ENCODE measurements at regions not wholly inside any gene's neighbourhood (a gene's known extent, or its start where the extent isn't known, plus 50 kb on each side); places are given as distances from the start of the nearest gene placed in this dataset.

GRCh38 chr10:124185084-124185483, 91.7 kb upstream of the CHST15 start:
- DNase-seq: no peak
- TF ChIP-seq, protein P1, sequence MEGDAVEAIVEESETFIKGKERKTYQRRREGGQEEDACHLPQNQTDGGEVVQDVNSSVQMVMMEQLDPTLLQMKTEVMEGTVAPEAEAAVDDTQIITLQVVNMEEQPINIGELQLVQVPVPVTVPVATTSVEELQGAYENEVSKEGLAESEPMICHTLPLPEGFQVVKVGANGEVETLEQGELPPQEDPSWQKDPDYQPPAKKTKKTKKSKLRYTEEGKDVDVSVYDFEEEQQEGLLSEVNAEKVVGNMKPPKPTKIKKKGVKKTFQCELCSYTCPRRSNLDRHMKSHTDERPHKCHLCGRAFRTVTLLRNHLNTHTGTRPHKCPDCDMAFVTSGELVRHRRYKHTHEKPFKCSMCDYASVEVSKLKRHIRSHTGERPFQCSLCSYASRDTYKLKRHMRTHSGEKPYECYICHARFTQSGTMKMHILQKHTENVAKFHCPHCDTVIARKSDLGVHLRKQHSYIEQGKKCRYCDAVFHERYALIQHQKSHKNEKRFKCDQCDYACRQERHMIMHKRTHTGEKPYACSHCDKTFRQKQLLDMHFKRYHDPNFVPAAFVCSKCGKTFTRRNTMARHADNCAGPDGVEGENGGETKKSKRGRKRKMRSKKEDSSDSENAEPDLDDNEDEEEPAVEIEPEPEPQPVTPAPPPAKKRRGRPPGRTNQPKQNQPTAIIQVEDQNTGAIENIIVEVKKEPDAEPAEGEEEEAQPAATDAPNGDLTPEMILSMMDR (IDR thresholded peaks at IDR 0.05): no peak
- TF ChIP-seq POLR2A (IDR thresholded peaks at IDR 0.05): no peak
- H3K4me1 ChIP-seq: no peaks in the 10 kb centered on the region
- H3K9me3 ChIP-seq: no peaks in the 10 kb centered on the region
- H3K4me3 ChIP-seq: no peak overlapping the region
- no peak overlapping the region for H3K27ac ChIP-seq
- no peaks in the 10 kb centered on the region for H3K27me3 ChIP-seq
- no peaks in the 10 kb centered on the region for H3K36me3 ChIP-seq

DNA sequence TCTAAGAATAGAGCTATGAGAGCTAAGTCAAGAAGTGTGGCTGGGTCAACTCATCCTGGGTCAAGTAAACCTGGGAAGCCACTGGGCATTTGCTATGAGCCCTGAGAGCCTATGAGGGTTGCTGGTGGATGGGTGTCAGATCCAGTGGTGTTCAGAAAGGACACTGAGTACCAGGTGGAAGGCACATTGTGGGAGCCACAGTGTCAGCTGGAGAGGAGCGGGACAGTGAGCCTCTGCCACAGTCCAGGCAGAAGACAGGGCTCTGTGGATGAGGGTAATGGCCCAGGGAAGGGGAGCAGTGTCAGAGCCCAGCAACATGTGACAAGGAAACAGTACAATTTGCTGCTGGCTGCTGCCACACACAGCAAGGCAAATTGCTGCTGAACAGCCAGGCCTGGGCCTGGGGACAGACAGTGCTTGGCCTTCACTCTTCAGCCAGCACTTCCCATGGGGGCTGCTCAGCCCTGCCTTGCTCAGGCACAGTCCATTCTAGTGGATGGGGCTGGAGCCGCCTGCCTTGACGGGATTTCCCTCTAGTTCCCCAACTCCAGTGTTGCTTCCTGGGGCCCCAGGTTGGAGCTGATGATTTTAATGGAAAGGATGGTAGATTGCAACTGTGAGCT, 90.9 kb upstream of the CHST15 start:
- DNase-seq: no peak
- no peaks in the 10 kb centered on the region for H3K9me3 ChIP-seq
- TF ChIP-seq POLR2A (IDR thresholded peaks at IDR 0.05): no peak
- TF ChIP-seq, protein P1 (IDR thresholded peaks at IDR 0.05): no peak
- no peak overlapping the region for H3K4me3 ChIP-seq
- no peak overlapping the region for H3K27ac ChIP-seq
- H3K27me3 ChIP-seq: no peaks in the 10 kb centered on the region
- no peaks in the 10 kb centered on the region for H3K4me1 ChIP-seq
- no peaks in the 10 kb centered on the region for H3K36me3 ChIP-seq

GRCh38 chr10:124183617-124184016, 90.2 kb upstream of the CHST15 start:
- no peaks in the 10 kb centered on the region for H3K4me1 ChIP-seq
- no peaks in the 10 kb centered on the region for H3K9me3 ChIP-seq
- no peak overlapping the region for H3K4me3 ChIP-seq
- TF ChIP-seq, protein P1 (IDR thresholded peaks at IDR 0.05): no peak
- TF ChIP-seq POLR2A (IDR thresholded peaks at IDR 0.05): no peak
- H3K27ac ChIP-seq: no peak overlapping the region
- no peaks in the 10 kb centered on the region for H3K36me3 ChIP-seq
- DNase-seq: no peak
- no peaks in the 10 kb centered on the region for H3K27me3 ChIP-seq

- Histone ChIP-seq H3K27ac (no peak overlapping the region), H3K9me3 (no peaks in the 10 kb centered on the region), H3K4me1 (no peaks in the 10 kb centered on the region), H3K36me3 (no peaks in the 10 kb centered on the region), H3K27me3 (no peaks in the 10 kb centered on the region), H3K4me3 (no peak overlapping the region)
- no peak for DNase-seq
- TF ChIP-seq, protein P1 (IDR thresholded peaks at IDR 0.05): no peak
- no peak for TF ChIP-seq POLR2A (IDR thresholded peaks at IDR 0.05)
Measured at GRCh38 chr10:124182088-124182541, 88.7 kb upstream of the CHST15 start.

GRCh38 chr10:124181656-124182055, 88.3 kb upstream of the CHST15 start:
- no peak for DNase-seq
- Histone ChIP-seq H3K4me3 (no peak overlapping the region), H3K27me3 (no peaks in the 10 kb centered on the region), H3K27ac (no peak overlapping the region), H3K36me3 (no peaks in the 10 kb centered on the region), H3K4me1 (no peaks in the 10 kb centered on the region), H3K9me3 (no peaks in the 10 kb centered on the region)
- TF ChIP-seq POLR2A (IDR thresholded peaks at IDR 0.05): no peak
- TF ChIP-seq, protein P1 (IDR thresholded peaks at IDR 0.05): no peak

All from Peyer's patch (tissue), 4 donors.